Nephron progenitor cell (in vitro differentiated cells): ENCODE measurements at regions not wholly inside any gene's neighbourhood (a gene's known extent, or its start where the extent isn't known, plus 50 kb on each side); places are given as distances from the start of the nearest gene placed in this dataset.

Experiments
- DNase-seq: peaks from one replicate; pipeline ENCODE4 v3.0.0; 2021
- H3K27ac Mint-ChIP-seq: 2 replicates; pipeline ENCODE4 v1.8.0; 2021; ENCODE audit warnings: mild to moderate bottlenecking, moderate library complexity, mixed read lengths
- H3K27me3 Mint-ChIP-seq: 2 replicates; pipeline ENCODE4 v1.8.0; 2021; ENCODE audit warnings: mild to moderate bottlenecking, low read depth, mixed read lengths; ENCODE audit not compliant: poor library complexity
- H3K36me3 Mint-ChIP-seq: 2 replicates; pipeline ENCODE4 v1.8.0; 2021; ENCODE audit warnings: low read depth, mixed read lengths
- H3K4me1 Mint-ChIP-seq: 2 replicates; pipeline ENCODE4 v1.8.0; 2021; ENCODE audit warnings: mixed read lengths
- H3K4me3 Mint-ChIP-seq: 2 replicates; pipeline ENCODE4 v1.8.0; 2021; ENCODE audit warnings: mild to moderate bottlenecking, moderate library complexity, mixed read lengths
- H3K9me3 Mint-ChIP-seq: 2 replicates; pipeline ENCODE4 v1.8.0; 2021; ENCODE audit warnings: mild to moderate bottlenecking, moderate library complexity, mixed read lengths
- CTCF ChIP-seq: fragments of 200-600 bp; sonication (generic); IDR thresholded peaks from 2 replicates; pipeline ENCODE4 v1.5.0; 2021; ENCODE audit warnings: antibody characterized with exemption

GRCh38 chr14:24695265-24696241 lies 61.6 kb upstream of the GZMB start:
- TF ChIP-seq CTCF = no peak

GRCh38 chr14:24694680-24695079 lies 60.7 kb upstream of the GZMB start:
- H3K27me3 Mint-ChIP-seq = peaks cover 4% of the 10 kb centered on the region
- peaks cover 7% of the 10 kb centered on the region for H3K4me1 Mint-ChIP-seq
- no peak for TF ChIP-seq CTCF
- no peaks in the 10 kb centered on the region for H3K36me3 Mint-ChIP-seq
- no peaks in the 10 kb centered on the region for H3K9me3 Mint-ChIP-seq
- no peak overlapping the region for H3K4me3 Mint-ChIP-seq
- no peak overlapping the region for H3K27ac Mint-ChIP-seq
- DNase-seq = no peak

More at GRCh38 chr14:24695265-24696241, 61.6 kb upstream of the GZMB start:
- H3K27me3 Mint-ChIP-seq = peaks cover 7% of the 10 kb centered on the region
- no peak overlapping the region for H3K27ac Mint-ChIP-seq
- DNase-seq = no peak
- no peak overlapping the region for H3K4me3 Mint-ChIP-seq
- H3K4me1 Mint-ChIP-seq = peaks cover 2% of the 10 kb centered on the region
- H3K36me3 Mint-ChIP-seq = no peaks in the 10 kb centered on the region
- no peaks in the 10 kb centered on the region for H3K9me3 Mint-ChIP-seq

GRCh38 chr14:24693983-24694382 lies 60.0 kb upstream of the GZMB start:
- TF ChIP-seq CTCF = no peak

GRCh38 chr14:24693353-24693737 lies 59.4 kb upstream of the GZMB start:
- no peak for TF ChIP-seq CTCF
- no peaks in the 10 kb centered on the region for H3K36me3 Mint-ChIP-seq
- H3K9me3 Mint-ChIP-seq = no peaks in the 10 kb centered on the region
- peaks cover 7% of the 10 kb centered on the region for H3K4me1 Mint-ChIP-seq
- H3K27me3 Mint-ChIP-seq = peaks cover 5% of the 10 kb centered on the region
- peak overlapping the region; percentile 81 for H3K27ac Mint-ChIP-seq
- no peak overlapping the region for H3K4me3 Mint-ChIP-seq
- DNase-seq = no peak

More at GRCh38 chr14:24693983-24694382, 60.0 kb upstream of the GZMB start:
- Mint-ChIP-seq H3K27me3 (peaks cover 4% of the 10 kb centered on the region), H3K27ac (peak overlapping the region; percentile 81), H3K4me3 (peak overlapping the region; percentile 28), H3K4me1 (peaks cover 7% of the 10 kb centered on the region), H3K36me3 (no peaks in the 10 kb centered on the region), H3K9me3 (no peaks in the 10 kb centered on the region)
- peak; percentile 15 for DNase-seq

GRCh38 chr14:24692382-24693352 lies 58.7 kb upstream of the GZMB start:
- no peak for TF ChIP-seq CTCF
- H3K9me3 Mint-ChIP-seq = no peaks in the 10 kb centered on the region
- H3K4me1 Mint-ChIP-seq = peaks cover 7% of the 10 kb centered on the region
- no peaks in the 10 kb centered on the region for H3K36me3 Mint-ChIP-seq
- no peak for DNase-seq
- H3K4me3 Mint-ChIP-seq = no peak overlapping the region
- H3K27me3 Mint-ChIP-seq = peaks cover 8% of the 10 kb centered on the region
- H3K27ac Mint-ChIP-seq = no peak overlapping the region
